22Rv1 (cell line): ENCODE measurements at regions not wholly inside any gene's neighbourhood (a gene's known extent, or its start where the extent isn't known, plus 50 kb on each side); places are given as distances from the start of the nearest gene placed in this dataset.

Experiments
- CTCF ChIP-seq: fragments of 450-650 bp; IDR thresholded peaks from 2 replicates; pipeline ENCODE4 v1.5.1; 2017; ENCODE audit warnings: mild to moderate bottlenecking
- ZFX ChIP-seq: fragments of 450-650 bp; IDR thresholded peaks from 2 replicates; pipeline ENCODE4 v1.6.1; 2017; ENCODE audit warnings: antibody characterized with exemption, borderline replicate concordance

DNA sequence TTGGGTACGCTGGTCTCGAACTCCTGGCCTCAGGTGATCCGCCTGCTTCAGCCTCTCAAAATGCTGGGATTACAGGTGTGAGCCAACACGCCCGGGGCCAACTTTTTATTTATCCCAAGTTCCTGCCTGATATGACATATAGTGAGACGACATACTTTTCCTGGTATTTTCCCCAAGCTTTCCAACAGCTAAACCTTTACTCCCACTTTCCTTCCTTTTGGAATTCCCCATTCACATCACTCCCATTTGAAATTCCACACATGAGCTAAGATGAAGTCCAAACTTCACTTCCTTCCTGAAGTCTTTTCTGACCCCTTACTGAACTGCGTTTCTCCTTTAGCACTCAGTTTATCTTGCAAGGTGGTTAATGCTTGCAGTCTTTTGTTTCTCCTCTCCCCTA lies 64.1 kb downstream of the S1PR1 start:
- TF ChIP-seq CTCF (no peak), ZFX (no peak)
